ENCODE measurements at regions not wholly inside any gene's neighbourhood (a gene's known extent, or its start where the extent isn't known, plus 50 kb on each side); places are given as distances from the start of the nearest gene placed in this dataset.
A peak's percentile ranks its signal among the peaks of the same experiment; 100 is the strongest.
"Not testable (repeated sequence)": the region's sequence is repeated elsewhere in the genome, so short reads cannot be mapped to it uniquely, and the experiment has no call there.

GRCh38 chr11:23155503-23155902 is 295.2 kb upstream of the CCDC179 start:
- no peak for DNase-seq

GRCh38 chr11:23164022-23164421 is 303.7 kb upstream of the CCDC179 start:
- DNase-seq: no peak

- no peak for DNase-seq
These were observed 306.1 kb upstream of the CCDC179 start for GRCh38 chr11:23166376-23166775.

GRCh38 chr11:23179609-23180008 is 319.3 kb upstream of the CCDC179 start:
- DNase-seq: no peak

- no peak for DNase-seq
These were observed 320.9 kb upstream of the CCDC179 start for GRCh38 chr11:23181022-23181807.

GRCh38 chr11:23192256-23192655 is 332.0 kb upstream of the CCDC179 start:
- no peak for DNase-seq

- DNase-seq: peak; percentile 14
These were observed 341.8 kb upstream of the CCDC179 start for GRCh38 chr11:23201936-23202522.

GRCh38 chr11:23202611-23203010 is 342.3 kb upstream of the CCDC179 start:
- no peak for DNase-seq

- DNase-seq: peak; percentile 56
These were observed 345.0 kb upstream of the CCDC179 start for GRCh38 chr11:23205156-23205871.

- peak; percentile 4 for DNase-seq
These were observed 346.6 kb upstream of the CCDC179 start for GRCh38 chr11:23206741-23207336.

GRCh38 chr11:23211221-23211620 is 350.9 kb upstream of the CCDC179 start:
- DNase-seq: no peak

GRCh38 chr11:23212807-23213206 is 352.5 kb upstream of the CCDC179 start:
- no peak for DNase-seq

GRCh38 chr11:23217072-23217471 is 356.8 kb upstream of the CCDC179 start:
- no peak for DNase-seq

- DNase-seq: not testable (repeated sequence)
These were observed 359.8 kb upstream of the CCDC179 start for GRCh38 chr11:23220086-23220485.

- no peak for DNase-seq
These were observed 361.1 kb upstream of the CCDC179 start for GRCh38 chr11:23221366-23221765.

GRCh38 chr11:23226331-23227077 is 366.2 kb upstream of the CCDC179 start:
- DNase-seq: no peak

- DNase-seq: no peak
These were observed 366.8 kb upstream of the CCDC179 start for GRCh38 chr11:23227078-23227445.

- no peak for DNase-seq
These were observed 372.4 kb upstream of the CCDC179 start for GRCh38 chr11:23232652-23233051.

GRCh38 chr11:23233075-23233474 is 372.8 kb upstream of the CCDC179 start:
- peak; percentile 1 for DNase-seq

GRCh38 chr11:23236826-23237555 is 376.7 kb upstream of the CCDC179 start:
- no peak for DNase-seq

GRCh38 chr11:23252426-23252825 is 392.2 kb upstream of the CCDC179 start:
- DNase-seq: no peak

- DNase-seq: no peak
These were observed 396.8 kb upstream of the CCDC179 start for GRCh38 chr11:23257088-23257487.
